ENCODE measurements at regions not wholly inside any gene's neighbourhood (a gene's known extent, or its start where the extent isn't known, plus 50 kb on each side); places are given as distances from the start of the nearest gene placed in this dataset.

DNA sequence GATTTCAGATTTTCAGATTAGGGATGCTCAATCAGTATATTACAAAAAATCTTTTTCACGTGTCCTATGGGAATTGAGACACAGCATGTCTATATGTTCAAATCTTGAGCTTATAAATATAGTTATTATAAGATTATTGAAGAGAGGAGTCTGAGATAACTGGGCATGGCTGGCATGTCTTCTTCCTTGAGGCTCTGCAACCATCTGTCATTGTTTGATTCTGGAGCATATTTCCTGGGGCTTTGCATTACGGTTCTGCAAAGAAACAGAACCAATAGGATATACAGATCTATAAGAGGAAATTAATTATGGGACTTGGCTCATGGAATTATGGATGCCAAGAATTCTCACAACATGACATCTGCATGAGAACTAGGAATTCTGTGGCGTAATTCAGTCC is 386.1 kb downstream of the SOCS6 start:
- TF ChIP-seq, protein P1, sequence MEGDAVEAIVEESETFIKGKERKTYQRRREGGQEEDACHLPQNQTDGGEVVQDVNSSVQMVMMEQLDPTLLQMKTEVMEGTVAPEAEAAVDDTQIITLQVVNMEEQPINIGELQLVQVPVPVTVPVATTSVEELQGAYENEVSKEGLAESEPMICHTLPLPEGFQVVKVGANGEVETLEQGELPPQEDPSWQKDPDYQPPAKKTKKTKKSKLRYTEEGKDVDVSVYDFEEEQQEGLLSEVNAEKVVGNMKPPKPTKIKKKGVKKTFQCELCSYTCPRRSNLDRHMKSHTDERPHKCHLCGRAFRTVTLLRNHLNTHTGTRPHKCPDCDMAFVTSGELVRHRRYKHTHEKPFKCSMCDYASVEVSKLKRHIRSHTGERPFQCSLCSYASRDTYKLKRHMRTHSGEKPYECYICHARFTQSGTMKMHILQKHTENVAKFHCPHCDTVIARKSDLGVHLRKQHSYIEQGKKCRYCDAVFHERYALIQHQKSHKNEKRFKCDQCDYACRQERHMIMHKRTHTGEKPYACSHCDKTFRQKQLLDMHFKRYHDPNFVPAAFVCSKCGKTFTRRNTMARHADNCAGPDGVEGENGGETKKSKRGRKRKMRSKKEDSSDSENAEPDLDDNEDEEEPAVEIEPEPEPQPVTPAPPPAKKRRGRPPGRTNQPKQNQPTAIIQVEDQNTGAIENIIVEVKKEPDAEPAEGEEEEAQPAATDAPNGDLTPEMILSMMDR (optimal IDR thresholded peaks at IDR 0.05 in 1 of 3, IDR thresholded peaks at IDR 0.05 in 1 of 3, conservative IDR thresholded peaks at IDR 0.05 in 1 of 3; ENCODE audit: extremely low read depth in 1 of 3, insufficient read depth in 2 of 3, low read length in 3 of 3) = no peak
- TF ChIP-seq EZH2 (IDR thresholded peaks at IDR 0.05; ENCODE audit: low read length) = no peak
